HL-60 (cell line): ENCODE measurements at regions not wholly inside any gene's neighbourhood (a gene's known extent, or its start where the extent isn't known, plus 50 kb on each side); places are given as distances from the start of the nearest gene placed in this dataset.

Experiments used
- CTCF ChIP-seq: IDR thresholded peaks from one replicate; pipeline ENCODE4 v1.5.1; 2011; ENCODE audit warnings: low read length, control low read depth, inconsistent platforms; ENCODE audit not compliant: insufficient read depth
- GABPA ChIP-seq: IDR thresholded peaks from 2 replicates; pipeline ENCODE4 v1.6.1; 2012; ENCODE audit warnings: low read depth
- POLR2AphosphoS5 ChIP-seq: IDR thresholded peaks from 2 replicates; pipeline ENCODE4 v1.6.1; 2012; ENCODE audit warnings: low read depth
- SPI1 ChIP-seq: IDR thresholded peaks from 2 replicates; pipeline ENCODE4 v1.6.1; 2012; ENCODE audit warnings: low read depth, mild to moderate bottlenecking, borderline replicate concordance
- TF ChIP-seq, protein P1 (sequence below): IDR thresholded peaks from 2 replicates; pipeline ENCODE4 v1.6.1; 2012; ENCODE audit warnings: low read depth; ENCODE audit not compliant: insufficient replicate concordance

DNA sequence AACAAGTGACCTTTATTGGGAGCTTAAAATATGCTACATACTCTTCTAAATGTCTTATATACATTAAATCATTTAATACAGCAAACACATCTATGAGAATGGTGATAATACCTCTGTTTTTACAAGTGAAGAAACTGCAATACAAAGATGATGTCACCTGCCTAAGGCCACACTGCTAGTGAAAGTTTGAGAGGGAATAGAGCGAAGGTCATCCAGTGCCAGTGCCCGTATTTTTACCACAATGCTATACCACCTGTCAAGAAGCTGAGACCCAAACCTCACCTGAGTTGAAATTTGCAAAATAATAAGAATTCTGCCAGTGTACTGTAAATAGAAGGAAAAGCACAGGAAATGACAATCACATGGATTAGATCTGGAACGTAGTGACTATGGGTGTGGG is 200.4 kb upstream of the TMPRSS15 start:
- TF ChIP-seq, protein P1, sequence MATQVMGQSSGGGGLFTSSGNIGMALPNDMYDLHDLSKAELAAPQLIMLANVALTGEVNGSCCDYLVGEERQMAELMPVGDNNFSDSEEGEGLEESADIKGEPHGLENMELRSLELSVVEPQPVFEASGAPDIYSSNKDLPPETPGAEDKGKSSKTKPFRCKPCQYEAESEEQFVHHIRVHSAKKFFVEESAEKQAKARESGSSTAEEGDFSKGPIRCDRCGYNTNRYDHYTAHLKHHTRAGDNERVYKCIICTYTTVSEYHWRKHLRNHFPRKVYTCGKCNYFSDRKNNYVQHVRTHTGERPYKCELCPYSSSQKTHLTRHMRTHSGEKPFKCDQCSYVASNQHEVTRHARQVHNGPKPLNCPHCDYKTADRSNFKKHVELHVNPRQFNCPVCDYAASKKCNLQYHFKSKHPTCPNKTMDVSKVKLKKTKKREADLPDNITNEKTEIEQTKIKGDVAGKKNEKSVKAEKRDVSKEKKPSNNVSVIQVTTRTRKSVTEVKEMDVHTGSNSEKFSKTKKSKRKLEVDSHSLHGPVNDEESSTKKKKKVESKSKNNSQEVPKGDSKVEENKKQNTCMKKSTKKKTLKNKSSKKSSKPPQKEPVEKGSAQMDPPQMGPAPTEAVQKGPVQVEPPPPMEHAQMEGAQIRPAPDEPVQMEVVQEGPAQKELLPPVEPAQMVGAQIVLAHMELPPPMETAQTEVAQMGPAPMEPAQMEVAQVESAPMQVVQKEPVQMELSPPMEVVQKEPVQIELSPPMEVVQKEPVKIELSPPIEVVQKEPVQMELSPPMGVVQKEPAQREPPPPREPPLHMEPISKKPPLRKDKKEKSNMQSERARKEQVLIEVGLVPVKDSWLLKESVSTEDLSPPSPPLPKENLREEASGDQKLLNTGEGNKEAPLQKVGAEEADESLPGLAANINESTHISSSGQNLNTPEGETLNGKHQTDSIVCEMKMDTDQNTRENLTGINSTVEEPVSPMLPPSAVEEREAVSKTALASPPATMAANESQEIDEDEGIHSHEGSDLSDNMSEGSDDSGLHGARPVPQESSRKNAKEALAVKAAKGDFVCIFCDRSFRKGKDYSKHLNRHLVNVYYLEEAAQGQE, result no peak
- TF ChIP-seq SPI1 (no peak), CTCF (no peak), POLR2AphosphoS5 (no peak), GABPA (no peak)
